Smooth muscle cell (in vitro differentiated cells): ENCODE measurements at regions not wholly inside any gene's neighbourhood (a gene's known extent, or its start where the extent isn't known, plus 50 kb on each side); places are given as distances from the start of the nearest gene placed in this dataset.

Experiments
- DNase-seq: peaks from one replicate; lab custom pipeline; 2025; ENCODE audit not compliant: unreplicated experiment; lab: John Stamatoyannopoulos, UW
- H2AFZ ChIP-seq: fragments of 200-600 bp; sonication (generic); 2 replicates; pipeline ENCODE4 v1.6.0; 2016; ENCODE audit warnings: antibody characterized with exemption, low read depth, mild to moderate bottlenecking
- H3F3A ChIP-seq: fragments of 200-600 bp; sonication (generic); 2 replicates; pipeline ENCODE4 v1.6.0; 2017; ENCODE audit warnings: antibody characterized with exemption, low read depth
- H3K27ac ChIP-seq: fragments of 200-600 bp; sonication (generic); 2 replicates; pipeline ENCODE4 v1.5.1; 2016; ENCODE audit warnings: low read depth, mild to moderate bottlenecking
- H3K27me3 ChIP-seq: fragments of 200-600 bp; sonication (generic); 2 replicates; pipeline ENCODE4 v1.6.1; 2016; ENCODE audit warnings: low read depth, mild to moderate bottlenecking
- H3K36me3 ChIP-seq: fragments of 200-600 bp; sonication (generic); 2 replicates; pipeline ENCODE4 v1.5.1; 2016; ENCODE audit warnings: low read depth
- H3K4me1 ChIP-seq: fragments of 200-600 bp; sonication (generic); 2 replicates; pipeline ENCODE4 v1.5.1; 2016; ENCODE audit warnings: low read depth
- H3K4me2 ChIP-seq: fragments of 200-600 bp; sonication (generic); 2 replicates; pipeline ENCODE4 v1.6.0; 2016; ENCODE audit warnings: mild to moderate bottlenecking
- H3K4me3 ChIP-seq: fragments of 200-600 bp; sonication (generic); 2 replicates; pipeline ENCODE4 v1.5.1; 2016; ENCODE audit warnings: mild to moderate bottlenecking
- H3K79me2 ChIP-seq: fragments of 200-600 bp; sonication (generic); 2 replicates; pipeline ENCODE4 v1.6.0; 2016; ENCODE audit warnings: low read depth, mild to moderate bottlenecking
- H3K9ac ChIP-seq: fragments of 200-600 bp; sonication (generic); 2 replicates; pipeline ENCODE4 v1.6.0; 2016; ENCODE audit warnings: low read depth
- H3K9me3 ChIP-seq: fragments of 200-600 bp; sonication (generic); replicated peaks from 2 replicates; pipeline ENCODE4 v1.5.1; 2016; ENCODE audit warnings: low read depth
- H4K20me1 ChIP-seq: fragments of 200-600 bp; sonication (generic); 2 replicates; pipeline ENCODE4 v1.6.0; 2016; ENCODE audit warnings: low read depth
- CTCF ChIP-seq: fragments of 200-600 bp; sonication (generic); IDR thresholded peaks from 2 replicates; pipeline ENCODE4 v1.5.1; 2017; ENCODE audit warnings: borderline replicate concordance, mild to moderate bottlenecking, antibody characterized with exemption; ENCODE audit not compliant: insufficient read depth, poor library complexity, severe bottlenecking
- WGBS: methylation state at CpG from one replicate; pipeline ENCODE4 v1.1.7; 2016; ENCODE audit warnings: low lambda C conversion rate; 5-methylcytosine and 5-hydroxymethylcytosine counted together

GRCh38 chr5:39720136-39720535, 295.4 kb upstream of the DAB2 start:
- Histone ChIP-seq H3F3A (no peaks in the 10 kb centered on the region), H2AFZ (no peak overlapping the region), H4K20me1 (no peaks in the 10 kb centered on the region), H3K4me3 (no peak overlapping the region), H3K27ac (no peak overlapping the region), H3K4me1 (no peaks in the 10 kb centered on the region), H3K79me2 (no peaks in the 10 kb centered on the region), H3K36me3 (no peaks in the 10 kb centered on the region), H3K27me3 (no peaks in the 10 kb centered on the region), H3K4me2 (no peak overlapping the region), H3K9ac (no peak overlapping the region), H3K9me3 (no peaks in the 10 kb centered on the region)
- no peak for TF ChIP-seq CTCF
- 98% methylated on average over 3 of the region's 3 CpGs for WGBS
- no peak for DNase-seq

GRCh38 chr5:39717176-39717897, 292.6 kb upstream of the DAB2 start:
- Histone ChIP-seq H4K20me1 (no peaks in the 10 kb centered on the region), H3K4me1 (no peaks in the 10 kb centered on the region), H3K9me3 (no peaks in the 10 kb centered on the region), H3K4me3 (no peak overlapping the region), H3K4me2 (no peak overlapping the region), H3K27me3 (no peaks in the 10 kb centered on the region), H3K36me3 (no peaks in the 10 kb centered on the region), H3F3A (peaks cover 9% of the 10 kb centered on the region), H3K9ac (no peak overlapping the region), H3K79me2 (no peaks in the 10 kb centered on the region), H3K27ac (no peak overlapping the region), H2AFZ (peak overlapping the region; percentile 87)
- 99% methylated on average over 2 of the region's 2 CpGs for WGBS
- TF ChIP-seq CTCF, result no peak
- no peak for DNase-seq

- H3K27ac ChIP-seq, result no peak overlapping the region
- DNase-seq, result no peak
- no peak overlapping the region for H3K9ac ChIP-seq
- no peaks in the 10 kb centered on the region for H3K27me3 ChIP-seq
- TF ChIP-seq CTCF, result peak; percentile 41
- no peaks in the 10 kb centered on the region for H4K20me1 ChIP-seq
- H3K79me2 ChIP-seq, result no peaks in the 10 kb centered on the region
- H2AFZ ChIP-seq, result peak overlapping the region; percentile 87
- H3K9me3 ChIP-seq, result no peaks in the 10 kb centered on the region
- H3K4me3 ChIP-seq, result no peak overlapping the region
- no peaks in the 10 kb centered on the region for H3K36me3 ChIP-seq
- no peaks in the 10 kb centered on the region for H3K4me1 ChIP-seq
- H3K4me2 ChIP-seq, result no peak overlapping the region
- WGBS, result 25% methylated on average over 2 of the region's 2 CpGs
- peaks cover 9% of the 10 kb centered on the region for H3F3A ChIP-seq
Observed at GRCh38 chr5:39716532-39717028, 291.8 kb upstream of the DAB2 start.
